Upper lobe of right lung (tissue), 1 donor: ENCODE measurements at regions not wholly inside any gene's neighbourhood (a gene's known extent, or its start where the extent isn't known, plus 50 kb on each side); places are given as distances from the start of the nearest gene placed in this dataset.

Source experiments
- ATAC-seq: fragments of 200-7000 bp; cut with Tn5 transposase; one replicate; pipeline ENCODE4 v1.9.1; 2020; ENCODE audit warnings: mild to moderate bottlenecking, moderate library complexity
- DNase-seq: peaks from one replicate; pipeline ENCODE4 v3.0.0-alpha.2; 2020
- H3K27ac ChIP-seq: fragments of 200-600 bp; one replicate; pipeline ENCODE4 v1.8.0; 2022
- H3K27me3 ChIP-seq: fragments of 200-600 bp; one replicate; pipeline ENCODE4 v1.8.0; 2022; ENCODE audit warnings: mild to moderate bottlenecking
- H3K36me3 ChIP-seq: fragments of 200-600 bp; one replicate; pipeline ENCODE4 v1.8.0; 2022
- H3K4me1 ChIP-seq: fragments of 200-600 bp; one replicate; pipeline ENCODE4 v1.8.0; 2022
- H3K4me3 ChIP-seq: fragments of 200-600 bp; one replicate; pipeline ENCODE4 v1.8.0; 2022; ENCODE audit warnings: mild to moderate bottlenecking
- H3K9me3 ChIP-seq: fragments of 200-600 bp; one replicate; pipeline ENCODE4 v1.8.0; 2022
- intact Hi-C: fragments of 100-400 bp; cut with DNase I; formaldehyde crosslinking; loops from one replicate; pipeline ENCODE4 v1.11.0; 2022
- TF ChIP-seq, protein P1 (sequence below): fragments of 200-600 bp; IDR thresholded peaks from one replicate; pipeline ENCODE4 v1.8.0; 2022; ENCODE audit warnings: antibody characterized with exemption
- donor health status: DM: no; HTN: yes; CAD: no; lungs with severe emphysema.

DNA sequence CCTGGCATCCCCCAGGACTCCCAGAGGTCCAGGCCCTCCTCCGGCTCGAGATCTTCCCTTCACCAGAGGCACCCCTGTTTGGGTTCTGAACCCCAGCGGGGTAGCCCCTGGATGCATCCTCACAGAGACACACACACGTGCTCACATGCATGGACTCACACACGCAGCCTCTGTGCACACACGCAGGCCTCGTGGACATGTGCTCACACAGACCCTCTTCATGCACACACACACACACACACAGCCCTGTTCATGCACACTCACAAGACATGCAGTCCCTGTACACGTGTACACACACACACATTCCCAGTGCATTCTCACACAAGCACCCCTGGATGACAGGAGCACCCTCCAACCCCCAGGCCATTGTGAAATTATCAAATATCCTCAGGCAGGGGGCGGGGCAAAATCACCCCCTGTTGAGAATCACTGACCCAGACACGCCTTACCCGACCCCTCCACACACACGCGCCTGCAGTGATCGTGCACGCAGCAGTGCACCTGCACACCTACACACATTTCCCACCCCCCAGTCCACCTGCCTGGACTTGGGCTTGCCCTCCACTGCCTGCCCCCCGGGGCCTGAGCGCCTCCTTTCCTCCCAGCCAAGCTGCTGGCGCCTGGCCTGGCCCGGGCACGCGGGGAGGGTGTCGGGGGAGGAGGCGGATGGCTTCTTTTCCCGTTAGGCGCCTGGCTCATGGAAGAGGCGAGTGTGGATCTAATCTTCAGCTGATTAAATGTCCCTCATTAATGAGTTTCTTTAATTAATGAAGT lies 62.6 kb downstream of the ENGASE start:
- Histone ChIP-seq H3K27ac (no peak overlapping the region), H3K9me3 (no peaks in the 10 kb centered on the region), H3K36me3 (no peaks in the 10 kb centered on the region), H3K4me1 (no peaks in the 10 kb centered on the region), H3K27me3 (peaks cover 30% of the 10 kb centered on the region), H3K4me3 (no peak overlapping the region)
- ATAC-seq (no peak), DNase-seq (no peak)
- intact Hi-C loops = no loop called here
- TF ChIP-seq, protein P1, sequence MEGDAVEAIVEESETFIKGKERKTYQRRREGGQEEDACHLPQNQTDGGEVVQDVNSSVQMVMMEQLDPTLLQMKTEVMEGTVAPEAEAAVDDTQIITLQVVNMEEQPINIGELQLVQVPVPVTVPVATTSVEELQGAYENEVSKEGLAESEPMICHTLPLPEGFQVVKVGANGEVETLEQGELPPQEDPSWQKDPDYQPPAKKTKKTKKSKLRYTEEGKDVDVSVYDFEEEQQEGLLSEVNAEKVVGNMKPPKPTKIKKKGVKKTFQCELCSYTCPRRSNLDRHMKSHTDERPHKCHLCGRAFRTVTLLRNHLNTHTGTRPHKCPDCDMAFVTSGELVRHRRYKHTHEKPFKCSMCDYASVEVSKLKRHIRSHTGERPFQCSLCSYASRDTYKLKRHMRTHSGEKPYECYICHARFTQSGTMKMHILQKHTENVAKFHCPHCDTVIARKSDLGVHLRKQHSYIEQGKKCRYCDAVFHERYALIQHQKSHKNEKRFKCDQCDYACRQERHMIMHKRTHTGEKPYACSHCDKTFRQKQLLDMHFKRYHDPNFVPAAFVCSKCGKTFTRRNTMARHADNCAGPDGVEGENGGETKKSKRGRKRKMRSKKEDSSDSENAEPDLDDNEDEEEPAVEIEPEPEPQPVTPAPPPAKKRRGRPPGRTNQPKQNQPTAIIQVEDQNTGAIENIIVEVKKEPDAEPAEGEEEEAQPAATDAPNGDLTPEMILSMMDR = no peak

DNA sequence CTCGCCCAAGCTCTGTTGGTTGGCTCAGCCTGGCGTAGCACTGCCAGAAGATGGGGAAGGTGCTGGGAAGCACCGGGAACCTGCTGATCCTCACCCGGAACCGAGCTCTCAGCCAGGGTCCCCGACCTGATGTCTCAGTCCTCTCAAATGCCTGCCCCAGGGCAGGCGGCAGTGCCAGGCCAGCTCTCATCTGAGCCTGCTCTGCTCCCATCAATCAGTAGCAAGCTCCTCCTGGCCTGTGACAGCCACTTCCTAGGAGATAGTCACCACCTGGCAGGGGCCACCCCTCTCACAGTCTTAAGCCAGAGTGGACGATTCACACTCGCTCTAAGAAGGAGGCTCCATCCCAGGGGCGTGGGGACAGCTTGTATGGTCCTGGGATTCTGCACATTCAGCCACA lies 62.0 kb downstream of the ENGASE start:
- TF ChIP-seq, protein P1 = no peak
- ATAC-seq = no peak
- H3K4me3 ChIP-seq = no peak overlapping the region
- H3K27ac ChIP-seq = no peak overlapping the region
- H3K9me3 ChIP-seq = no peaks in the 10 kb centered on the region
- intact Hi-C loops = no loop called here
- no peaks in the 10 kb centered on the region for H3K4me1 ChIP-seq
- no peaks in the 10 kb centered on the region for H3K36me3 ChIP-seq
- no peak for DNase-seq
- H3K27me3 ChIP-seq = peaks cover 30% of the 10 kb centered on the region
